Mesodermal cell (in vitro differentiated cells): ENCODE measurements at regions not wholly inside any gene's neighbourhood (a gene's known extent, or its start where the extent isn't known, plus 50 kb on each side); places are given as distances from the start of the nearest gene placed in this dataset.
"Not testable (repeated sequence)": the region's sequence is repeated elsewhere in the genome, so short reads cannot be mapped to it uniquely, and the experiment has no call there.

Experiments
- H3K27ac ChIP-seq: 2 replicates; pipeline ENCODE4 v1.7.0; 2013; ENCODE audit warnings: mild to moderate bottlenecking, low read depth, low read length, moderate library complexity; ENCODE audit not compliant: severe bottlenecking
- H3K36me3 ChIP-seq: 2 replicates; pipeline ENCODE4 v1.7.1; 2013; ENCODE audit warnings: mild to moderate bottlenecking, low read length, moderate library complexity; ENCODE audit not compliant: control insufficient read depth, insufficient read depth
- H3K4me1 ChIP-seq: one replicate; pipeline ENCODE4 v1.7.1; 2013; ENCODE audit warnings: mild to moderate bottlenecking, low read length; ENCODE audit not compliant: insufficient read depth, control insufficient read depth, poor library complexity, severe bottlenecking
- H3K4me3 ChIP-seq: 2 replicates; pipeline ENCODE4 v1.7.0; 2013; ENCODE audit warnings: low read length, control low read depth, mild to moderate bottlenecking; ENCODE audit not compliant: insufficient read depth, poor library complexity, severe bottlenecking; ENCODE audit errors: extremely low read depth
- H3K9me3 ChIP-seq: 2 replicates; pipeline ENCODE4 v1.7.1; 2013; ENCODE audit warnings: mild to moderate bottlenecking, low read length, moderate library complexity; ENCODE audit not compliant: control insufficient read depth
- WGBS, 2 experiments: methylation state at CpG; one replicate each; pipeline ENCODE4 v1.1.5; 2013; ENCODE audit warnings: missing lambda C conversion rate in 2 of 2; ENCODE audit not compliant: insufficient coverage in 2 of 2; 5-methylcytosine and 5-hydroxymethylcytosine counted together

DNA sequence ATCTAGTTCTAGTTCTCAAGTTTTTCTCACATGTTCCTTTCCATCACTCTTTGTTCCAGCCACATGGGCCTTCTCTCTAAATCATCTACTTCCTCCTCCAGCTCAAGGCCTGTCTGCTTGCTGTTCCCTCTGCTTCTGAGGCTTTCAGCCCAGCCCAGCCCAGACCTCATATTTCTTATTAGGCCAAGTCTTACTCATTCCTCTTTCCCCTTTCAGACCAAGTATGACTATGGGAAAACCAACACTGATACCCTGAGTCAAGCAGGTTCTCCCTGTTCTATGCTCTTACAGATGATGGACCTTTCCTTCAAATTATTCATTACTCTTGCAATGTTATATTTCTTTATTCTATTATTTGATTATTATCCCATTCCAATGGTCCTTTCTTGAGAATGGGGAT lies 80.3 kb upstream of the SEM1 start:
- H3K9me3 ChIP-seq = no peaks in the 10 kb centered on the region
- no peaks in the 10 kb centered on the region for H3K36me3 ChIP-seq
- H3K27ac ChIP-seq = no peak overlapping the region
- peaks cover 4% of the 10 kb centered on the region for H3K4me1 ChIP-seq
- H3K4me3 ChIP-seq = no peak overlapping the region

DNA sequence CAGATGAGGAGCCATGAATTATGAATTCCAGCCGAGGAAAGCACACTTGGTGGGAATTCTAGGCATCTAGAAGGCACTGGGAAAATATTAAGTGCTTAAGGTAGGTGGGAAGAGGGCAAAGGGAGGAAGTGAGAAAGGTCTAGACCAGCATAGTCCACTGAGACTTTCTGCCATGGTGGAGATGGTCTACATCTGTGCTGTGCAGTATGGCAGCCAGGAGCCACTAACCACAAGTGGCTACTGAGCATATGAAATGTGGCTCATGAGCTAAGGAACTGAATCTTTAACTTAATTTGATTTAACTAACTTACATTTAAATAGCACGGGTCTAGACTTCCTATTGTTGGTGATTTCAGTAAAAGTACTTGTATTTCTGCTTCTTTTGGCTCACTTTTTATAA lies 82.5 kb upstream of the SEM1 start:
- Histone ChIP-seq H3K36me3 (no peaks in the 10 kb centered on the region), H3K27ac (no peak overlapping the region), H3K4me1 (no peaks in the 10 kb centered on the region), H3K9me3 (no peaks in the 10 kb centered on the region), H3K4me3 (no peak overlapping the region)
- 80 to 100% methylated on average over 1 of the region's 2 CpGs for WGBS, 2 experiments

DNA sequence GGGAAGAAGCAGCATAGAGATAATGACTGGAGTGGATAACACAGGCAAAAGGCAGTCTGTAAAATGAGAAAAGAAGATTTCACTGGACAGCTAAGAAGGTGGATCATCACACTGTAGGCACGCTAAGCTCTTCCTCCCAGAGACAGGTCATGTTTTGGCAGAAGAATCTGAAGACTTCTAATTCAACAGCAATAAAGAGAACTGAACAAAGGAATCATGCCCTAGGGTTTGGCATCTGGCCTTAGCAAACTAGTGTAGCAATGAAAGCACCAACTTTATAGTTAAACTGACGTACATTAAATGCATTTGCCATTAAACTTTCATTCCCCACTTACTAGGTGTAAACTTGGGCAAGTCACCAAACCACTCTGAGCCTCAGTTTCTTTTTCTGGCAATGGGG lies 84.4 kb upstream of the SEM1 start:
- Histone ChIP-seq H3K4me3 (no peak overlapping the region), H3K4me1 (no peaks in the 10 kb centered on the region), H3K36me3 (no peaks in the 10 kb centered on the region), H3K9me3 (no peaks in the 10 kb centered on the region), H3K27ac (no peak overlapping the region)
- WGBS, 2 experiments = 92 to 100% methylated on average over 1 of the region's 2 CpGs

DNA sequence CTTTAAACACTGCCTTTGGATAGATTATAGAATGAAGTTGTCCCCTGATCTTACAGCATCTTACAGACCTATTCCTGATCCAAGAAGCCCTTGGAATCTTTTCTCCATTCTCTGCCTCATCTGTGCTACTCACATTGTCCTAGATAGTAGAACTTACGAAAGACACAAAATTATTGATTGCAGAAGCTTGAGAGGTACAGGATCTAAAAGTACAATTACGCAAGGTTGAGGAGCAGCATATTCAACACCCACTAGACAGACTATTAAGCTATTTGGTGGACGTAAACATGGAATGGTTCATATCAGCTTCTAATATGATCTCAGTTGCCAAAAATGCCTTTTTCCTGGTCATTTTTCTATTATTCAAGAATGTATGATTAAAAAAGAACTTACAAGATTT lies 90.5 kb upstream of the SEM1 start:
- Histone ChIP-seq H3K9me3 (no peaks in the 10 kb centered on the region), H3K36me3 (no peaks in the 10 kb centered on the region), H3K4me1 (no peaks in the 10 kb centered on the region), H3K4me3 (no peak overlapping the region), H3K27ac (no peak overlapping the region)
- WGBS, 2 experiments = no CpG with 5 or more reads among the region's 3 CpGs

DNA sequence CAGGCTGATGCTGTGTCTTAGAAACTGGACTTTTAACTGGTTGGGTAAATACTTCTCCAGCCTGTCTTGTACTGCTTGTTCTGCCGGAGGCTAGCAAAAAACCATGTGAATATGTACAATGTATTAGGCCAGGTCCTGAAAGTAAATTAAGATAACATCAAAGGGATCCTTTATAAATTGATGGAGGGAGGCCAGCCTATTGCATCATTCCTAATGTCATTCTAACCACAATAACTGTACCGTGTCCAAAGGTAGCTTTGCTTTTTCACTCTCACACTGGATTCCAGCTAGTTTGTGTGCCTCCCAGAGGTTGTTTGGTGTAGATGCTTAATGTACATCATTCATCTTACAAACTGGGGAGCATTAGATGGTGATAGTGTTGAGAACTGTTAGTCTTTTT lies 91.2 kb upstream of the SEM1 start:
- Histone ChIP-seq H3K9me3 (no peaks in the 10 kb centered on the region), H3K4me1 (no peaks in the 10 kb centered on the region), H3K27ac (no peak overlapping the region), H3K4me3 (no peak overlapping the region), H3K36me3 (no peaks in the 10 kb centered on the region)
- WGBS, 2 experiments = 100% methylated on average over 1 of the region's 2 CpGs; no CpG with 5 or more reads in 1 of the 2 experiments

DNA sequence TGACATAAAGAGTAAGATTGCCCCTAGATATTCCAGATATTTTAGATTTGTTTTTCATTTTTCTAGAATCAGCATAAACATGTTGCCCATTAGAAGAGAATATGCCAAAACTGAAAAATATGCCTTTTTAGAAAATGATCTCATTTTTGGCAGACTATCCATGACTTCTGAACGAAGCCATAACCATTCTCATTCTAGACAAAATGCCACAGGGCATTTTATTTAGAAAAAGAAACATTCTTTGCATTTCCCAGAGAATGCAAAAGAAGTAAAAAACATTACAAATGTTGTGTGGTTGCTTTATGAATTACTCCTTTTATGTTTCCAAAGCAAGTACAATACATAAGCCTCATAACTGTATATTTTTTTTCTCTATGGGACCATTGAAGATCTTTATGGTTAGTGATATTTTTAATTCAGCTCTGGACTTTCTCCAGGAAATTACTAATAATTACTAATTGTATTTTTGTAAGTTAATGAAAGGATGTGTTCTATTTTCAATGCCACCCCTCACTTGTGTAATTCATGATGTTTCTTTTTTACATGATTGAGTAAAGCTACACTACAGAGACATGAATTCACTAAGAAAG lies 109.6 kb upstream of the SEM1 start:
- no peak overlapping the region for H3K4me3 ChIP-seq
- WGBS, 2 experiments = no CpG with 5 or more reads among the region's 1 CpG

DNA sequence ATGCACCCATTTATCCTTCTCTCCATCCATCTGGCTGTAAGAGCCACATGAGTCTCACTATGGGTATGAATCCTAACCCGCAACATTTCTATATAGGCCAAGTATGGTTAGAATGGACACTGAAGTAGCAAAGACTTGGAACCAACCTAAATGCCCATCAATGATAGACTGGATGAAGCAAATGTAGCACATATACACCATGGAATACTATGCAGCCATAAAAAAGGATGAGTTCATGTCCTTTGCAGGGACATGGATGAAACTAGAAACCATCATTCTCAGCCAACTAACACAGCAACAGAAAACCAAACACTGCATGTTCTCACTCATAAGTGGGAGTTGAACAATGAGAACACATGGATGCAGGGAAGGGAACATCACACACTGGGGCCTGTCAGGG lies 111.5 kb upstream of the SEM1 start:
- H3K27ac ChIP-seq, H3K36me3 ChIP-seq, H3K9me3 ChIP-seq, H3K4me3 ChIP-seq, H3K4me1 ChIP-seq: not testable (repeated sequence)
- WGBS, 2 experiments = no CpG with 5 or more reads among the region's 1 CpG

More for the DNA sequence above, 109.6 kb upstream of the SEM1 start:
- Histone ChIP-seq H3K36me3 (no peaks in the 10 kb centered on the region), H3K9me3 (no peaks in the 10 kb centered on the region), H3K27ac (no peak overlapping the region), H3K4me1 (no peaks in the 10 kb centered on the region)

DNA sequence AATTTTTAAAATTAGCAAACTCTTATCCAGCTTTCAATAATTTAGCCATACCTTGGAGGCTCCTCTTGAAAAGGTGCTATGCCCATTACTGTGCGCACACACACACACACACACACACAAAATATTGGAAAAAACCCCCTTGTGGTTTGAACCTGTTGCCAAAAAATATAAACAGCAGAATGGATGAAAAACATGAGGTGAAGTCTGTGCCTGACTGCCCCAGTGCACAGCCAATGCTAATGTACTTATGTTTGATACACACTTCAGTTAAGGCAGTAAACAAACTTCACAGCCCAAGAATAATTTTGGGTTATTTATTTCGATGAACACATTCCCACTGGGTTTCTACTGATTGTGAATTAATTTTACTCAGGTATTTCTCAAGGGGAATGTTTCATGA lies 113.2 kb upstream of the SEM1 start:
- Histone ChIP-seq H3K4me1 (no peaks in the 10 kb centered on the region), H3K4me3 (no peak overlapping the region), H3K27ac (no peak overlapping the region), H3K9me3 (no peaks in the 10 kb centered on the region), H3K36me3 (no peaks in the 10 kb centered on the region)
- WGBS, 2 experiments = no CpG with 5 or more reads among the region's 2 CpGs

DNA sequence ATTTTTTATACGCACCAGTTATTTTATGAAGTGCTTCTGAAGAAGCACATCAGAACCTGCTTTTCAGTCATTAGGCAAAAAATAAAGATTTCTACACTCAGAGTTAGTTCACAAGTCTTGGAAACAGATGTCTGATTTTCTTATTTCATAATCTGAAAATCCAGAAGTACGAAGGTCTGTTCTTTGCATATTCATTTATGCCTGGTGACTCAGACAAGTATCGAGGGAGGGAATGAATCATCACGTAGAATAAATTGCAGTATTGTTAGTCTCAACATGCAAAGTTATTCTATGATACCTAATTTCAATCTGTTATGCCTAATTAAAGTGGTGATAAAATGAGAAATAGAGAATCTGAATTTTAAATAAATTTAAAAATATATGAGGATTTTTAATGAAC lies 113.6 kb upstream of the SEM1 start:
- no peaks in the 10 kb centered on the region for H3K36me3 ChIP-seq
- 90% methylated on average over 2 of the region's 4 CpGs; no CpG with 5 or more reads in 1 of the 2 experiments for WGBS, 2 experiments
- H3K4me3 ChIP-seq = no peak overlapping the region
- H3K4me1 ChIP-seq = no peaks in the 10 kb centered on the region
- no peak overlapping the region for H3K27ac ChIP-seq
- no peaks in the 10 kb centered on the region for H3K9me3 ChIP-seq

DNA sequence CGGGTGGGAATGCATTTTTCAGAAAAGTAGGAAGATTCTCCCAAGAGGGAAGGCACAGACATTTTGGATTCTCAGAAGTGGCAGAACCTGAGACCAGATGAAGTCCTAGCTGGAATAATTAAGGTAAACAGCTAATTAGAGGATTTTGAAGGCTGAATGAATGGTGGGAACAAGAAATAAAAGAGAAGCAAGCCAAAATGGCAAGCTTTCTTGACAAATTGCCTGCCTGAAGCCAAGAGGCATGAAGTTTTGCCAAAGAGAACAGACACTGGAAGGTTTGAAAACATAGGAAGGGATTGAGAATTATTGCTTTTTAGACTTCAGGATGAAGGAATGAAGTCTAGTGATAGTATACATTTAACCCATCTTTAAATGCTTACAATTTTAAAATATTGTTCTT lies 115.0 kb upstream of the SEM1 start:
- H3K4me1 ChIP-seq = no peaks in the 10 kb centered on the region
- H3K4me3 ChIP-seq = no peak overlapping the region
- H3K27ac ChIP-seq = no peak overlapping the region
- H3K9me3 ChIP-seq = no peaks in the 10 kb centered on the region
- H3K36me3 ChIP-seq = no peaks in the 10 kb centered on the region
- WGBS, 2 experiments = 60 to 71% methylated on average over 1 of the region's 1 CpG

DNA sequence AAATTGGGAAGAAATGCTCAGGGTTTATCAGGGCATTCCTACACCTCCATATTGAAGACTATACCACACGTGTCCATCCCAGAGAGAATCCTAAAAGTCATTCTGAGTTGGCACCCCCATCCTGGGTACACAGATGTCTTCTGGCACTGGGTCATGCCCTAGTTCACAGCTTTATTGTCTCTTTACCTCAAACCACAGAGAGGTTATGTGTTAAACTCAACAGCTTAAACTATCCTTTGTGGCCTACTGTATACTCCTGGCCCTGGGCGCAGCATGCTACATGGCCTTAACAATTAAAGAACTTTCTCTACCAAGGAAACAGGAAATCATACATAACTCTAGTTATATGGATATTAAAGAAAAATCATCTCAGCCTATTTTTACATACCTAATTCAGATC lies 115.6 kb upstream of the SEM1 start:
- no peak overlapping the region for H3K27ac ChIP-seq
- H3K4me3 ChIP-seq = no peak overlapping the region
- H3K36me3 ChIP-seq = no peaks in the 10 kb centered on the region
- no peaks in the 10 kb centered on the region for H3K9me3 ChIP-seq
- 83 to 100% methylated on average over 1 of the region's 2 CpGs for WGBS, 2 experiments
- H3K4me1 ChIP-seq = no peaks in the 10 kb centered on the region
